ENCODE measurements at regions not wholly inside any gene's neighbourhood (a gene's known extent, or its start where the extent isn't known, plus 50 kb on each side); places are given as distances from the start of the nearest gene placed in this dataset.

DNA sequence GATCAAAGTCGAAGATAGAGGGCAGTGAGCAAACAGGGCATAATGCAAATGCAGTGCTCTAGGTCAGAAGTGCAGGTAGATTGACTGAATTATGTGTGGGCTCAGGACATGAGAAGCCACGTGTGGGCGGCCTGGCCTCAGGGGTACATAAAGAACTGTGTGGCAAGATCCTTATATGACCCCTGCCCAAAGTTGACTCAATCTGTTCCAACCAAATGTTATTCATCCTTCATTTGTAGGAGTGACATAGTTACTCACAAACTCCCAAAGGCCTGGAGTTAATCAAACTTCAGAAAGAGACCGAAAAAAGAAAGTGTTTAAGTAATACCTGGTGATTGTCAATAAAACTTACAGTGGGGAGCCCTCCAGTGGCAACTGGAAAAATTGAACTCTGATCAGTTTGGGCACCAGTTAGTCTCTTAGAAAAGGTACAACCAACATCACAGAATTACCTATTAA, 150.4 kb upstream of the FAR2 start:
- 34% methylated on average over 4 of the region's 4 CpGs for WGBS (ENCODE audit: insufficient coverage, low coverage, low lambda C conversion rate, missing lambda C conversion rate)
- H3K9me3 ChIP-seq, result no peaks in the 10 kb centered on the region
- no peaks in the 10 kb centered on the region for H3K36me3 ChIP-seq
- H3K27me3 ChIP-seq, result no peaks in the 10 kb centered on the region
- DNase-seq, result peak in 1 of 3 donors; percentile 28
- TF ChIP-seq, protein P1, sequence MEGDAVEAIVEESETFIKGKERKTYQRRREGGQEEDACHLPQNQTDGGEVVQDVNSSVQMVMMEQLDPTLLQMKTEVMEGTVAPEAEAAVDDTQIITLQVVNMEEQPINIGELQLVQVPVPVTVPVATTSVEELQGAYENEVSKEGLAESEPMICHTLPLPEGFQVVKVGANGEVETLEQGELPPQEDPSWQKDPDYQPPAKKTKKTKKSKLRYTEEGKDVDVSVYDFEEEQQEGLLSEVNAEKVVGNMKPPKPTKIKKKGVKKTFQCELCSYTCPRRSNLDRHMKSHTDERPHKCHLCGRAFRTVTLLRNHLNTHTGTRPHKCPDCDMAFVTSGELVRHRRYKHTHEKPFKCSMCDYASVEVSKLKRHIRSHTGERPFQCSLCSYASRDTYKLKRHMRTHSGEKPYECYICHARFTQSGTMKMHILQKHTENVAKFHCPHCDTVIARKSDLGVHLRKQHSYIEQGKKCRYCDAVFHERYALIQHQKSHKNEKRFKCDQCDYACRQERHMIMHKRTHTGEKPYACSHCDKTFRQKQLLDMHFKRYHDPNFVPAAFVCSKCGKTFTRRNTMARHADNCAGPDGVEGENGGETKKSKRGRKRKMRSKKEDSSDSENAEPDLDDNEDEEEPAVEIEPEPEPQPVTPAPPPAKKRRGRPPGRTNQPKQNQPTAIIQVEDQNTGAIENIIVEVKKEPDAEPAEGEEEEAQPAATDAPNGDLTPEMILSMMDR (IDR thresholded peaks at IDR 0.05), result peak; percentile 42 to 56 (median 52)
- TF ChIP-seq POLR2A (IDR thresholded peaks at IDR 0.05), result no peak
- peak; percentile 76 to 89 (median 82) for ATAC-seq
- intact Hi-C loops (cut with DNase I), result no loop called here
- H3K4me3 ChIP-seq, result no peak overlapping the region
- peaks cover 0 to 6% (median 2%) of the 10 kb centered on the region in 4 donors for H3K4me1 ChIP-seq
- no peak overlapping the region for H3K27ac ChIP-seq

DNA sequence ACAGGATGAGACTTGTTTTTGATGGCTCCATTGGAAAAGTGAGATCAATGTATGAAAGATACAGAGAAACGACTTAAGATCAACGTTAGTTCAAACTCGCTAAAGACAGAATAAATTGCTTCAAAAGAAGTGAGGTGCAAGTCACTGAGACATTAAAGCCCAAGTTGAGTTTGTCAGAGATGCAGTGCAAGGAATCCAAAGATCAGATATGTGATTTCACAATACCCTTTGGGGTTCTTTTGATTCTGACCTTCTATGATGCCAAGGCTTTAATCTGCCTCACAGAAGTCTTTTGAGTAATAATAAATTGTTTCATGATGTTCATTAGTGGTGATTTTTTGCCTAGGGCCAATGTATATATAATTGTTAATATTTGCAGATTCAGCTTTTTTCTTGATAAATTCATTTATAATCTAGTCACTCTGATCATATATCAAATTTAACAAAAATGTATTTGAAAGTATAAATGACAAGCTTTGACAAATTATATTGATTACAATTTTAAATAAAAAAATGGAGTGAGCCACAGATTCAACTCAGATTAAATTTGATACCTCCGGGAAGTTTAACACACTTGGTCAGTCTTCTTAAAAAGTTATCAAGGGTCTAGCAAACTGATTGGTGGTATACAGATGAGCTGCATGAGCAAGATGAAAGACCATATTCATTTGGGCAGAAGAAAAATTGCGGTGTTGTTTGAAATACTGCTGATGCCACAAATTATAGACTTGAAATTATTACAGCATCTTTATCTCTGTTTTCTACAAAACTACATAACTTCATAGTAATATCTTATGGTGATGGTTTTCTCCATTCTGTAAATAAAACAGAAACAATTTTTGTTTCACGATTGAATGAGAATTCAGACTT, 144.8 kb upstream of the FAR2 start:
- ATAC-seq, result no peak
- Histone ChIP-seq H3K4me3 (no peak overlapping the region), H3K9me3 (no peaks in the 10 kb centered on the region), H3K4me1 (peaks cover 0 to 2% (median 0%) of the 10 kb centered on the region in 4 donors), H3K36me3 (no peaks in the 10 kb centered on the region), H3K27ac (no peak overlapping the region), H3K27me3 (no peaks in the 10 kb centered on the region)
- TF ChIP-seq, protein P1 (IDR thresholded peaks at IDR 0.05), result no peak
- no peak for TF ChIP-seq POLR2A (IDR thresholded peaks at IDR 0.05)
- intact Hi-C loops (cut with DNase I), result no loop called here
- 56% methylated on average over 6 of the region's 6 CpGs for WGBS (ENCODE audit: insufficient coverage, low coverage, low lambda C conversion rate, missing lambda C conversion rate)
- no peak for DNase-seq

DNA sequence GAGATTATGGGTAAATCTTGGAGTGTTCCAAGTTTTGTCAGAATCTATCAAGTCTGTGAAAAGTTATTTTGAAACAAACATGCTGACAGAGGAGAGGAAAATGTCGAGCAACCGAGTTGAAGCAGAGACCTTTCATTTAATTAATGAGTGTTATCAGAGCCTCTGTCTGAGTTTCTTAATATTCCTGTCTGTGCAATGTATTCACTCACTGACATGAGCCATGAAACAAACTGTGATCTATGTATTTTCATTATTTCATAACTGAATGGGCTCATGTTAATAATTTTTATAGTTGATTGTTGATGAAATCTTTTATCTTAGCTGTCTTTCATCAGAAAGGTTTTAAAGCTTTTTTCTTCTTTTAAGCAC, 144.2 kb upstream of the FAR2 start:
- Histone ChIP-seq H3K27ac (no peak overlapping the region), H3K9me3 (no peaks in the 10 kb centered on the region), H3K4me1 (no peaks in the 10 kb centered on the region), H3K27me3 (no peaks in the 10 kb centered on the region), H3K36me3 (no peaks in the 10 kb centered on the region), H3K4me3 (no peak overlapping the region)
- intact Hi-C loops (cut with DNase I), result no loop called here
- TF ChIP-seq, protein P1 (IDR thresholded peaks at IDR 0.05), result no peak
- TF ChIP-seq POLR2A (IDR thresholded peaks at IDR 0.05), result no peak
- DNase-seq, result no peak
- ATAC-seq, result no peak
- 63% methylated on average over 2 of the region's 2 CpGs for WGBS (ENCODE audit: insufficient coverage, low coverage, low lambda C conversion rate, missing lambda C conversion rate)

DNA sequence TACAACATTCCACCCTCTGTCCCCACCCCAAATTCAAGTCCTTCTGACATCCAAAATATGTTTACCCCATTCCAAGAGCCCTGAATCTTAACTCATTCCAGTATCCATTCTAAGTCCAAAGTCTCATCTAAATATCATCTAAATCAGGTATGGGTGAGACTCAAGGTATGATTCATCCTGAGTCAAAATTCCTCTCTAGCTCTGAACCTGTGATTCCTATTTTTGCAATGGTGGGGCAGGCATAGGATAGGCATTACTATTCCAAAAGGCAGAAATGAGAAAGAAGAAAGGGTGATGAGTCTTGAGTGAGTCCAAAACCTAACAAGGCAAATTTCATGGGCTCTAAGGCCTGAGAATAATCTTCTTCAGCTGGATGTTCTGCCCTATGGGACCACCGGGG, 140.3 kb upstream of the FAR2 start:
- H3K4me1 ChIP-seq, result no peaks in the 10 kb centered on the region
- WGBS (ENCODE audit: insufficient coverage, low coverage, low lambda C conversion rate, missing lambda C conversion rate), result 57% methylated on average over 1 of the region's 1 CpG
- H3K27me3 ChIP-seq, result no peaks in the 10 kb centered on the region
- H3K36me3 ChIP-seq, result no peaks in the 10 kb centered on the region
- no peak overlapping the region for H3K27ac ChIP-seq
- H3K4me3 ChIP-seq, result no peak overlapping the region
- ATAC-seq (no peak), DNase-seq (no peak)
- no peaks in the 10 kb centered on the region for H3K9me3 ChIP-seq
- no peak for TF ChIP-seq POLR2A (IDR thresholded peaks at IDR 0.05)
- TF ChIP-seq, protein P1 (IDR thresholded peaks at IDR 0.05), result no peak
- intact Hi-C loops (cut with DNase I), result no loop called here

All from right lobe of liver (tissue), 6 donors.